Spleen (tissue), 11 donors: ENCODE measurements at regions not wholly inside any gene's neighbourhood (a gene's known extent, or its start where the extent isn't known, plus 50 kb on each side); places are given as distances from the start of the nearest gene placed in this dataset.

Experiments
- DNase-seq: peaks from one replicate; pipeline ENCODE4 v3.0.0-alpha.2; 2020
- H3K27ac ChIP-seq, 8 donors: fragments of 200-600 bp; sonication (generic) in 7 of 8; 1 replicate in 4 of 8; 2 replicates in 4 of 8; pipeline versions ENCODE4 v1.5.0 to v1.8.0; 2016 to 2021; ENCODE audit warnings: inconsistent platforms in 4 of 8, mild to moderate bottlenecking in 4 of 8, moderate library complexity in 1 of 8
- H3K27me3 ChIP-seq, 7 donors: fragments of 200-600 bp; sonication (generic) in 6 of 7; replicated peaks in 1 of 7; 1 replicate in 4 of 7; 2 replicates in 3 of 7; pipeline versions ENCODE4 v1.5.0 to v1.8.0; 2016 to 2021; ENCODE audit warnings: inconsistent platforms in 3 of 7, mild to moderate bottlenecking in 1 of 7
- H3K36me3 ChIP-seq, 6 donors: fragments of 200-600 bp; sonication (generic) in 5 of 6; 1 replicate in 4 of 6; 2 replicates in 2 of 6; pipeline versions ENCODE4 v1.5.0 to v1.8.0; 2016 to 2021; ENCODE audit warnings: inconsistent platforms in 2 of 6
- H3K4me1 ChIP-seq, 6 donors: fragments of 200-600 bp; sonication (generic) in 5 of 6; 1 replicate in 3 of 6; 2 replicates in 3 of 6; pipeline versions ENCODE4 v1.5.0 to v1.8.0; 2016 to 2021; ENCODE audit warnings: inconsistent platforms in 3 of 6
- H3K4me3 ChIP-seq, 8 donors: fragments of 200-600 bp; sonication (generic) in 7 of 8; 1 replicate in 4 of 8; 2 replicates in 4 of 8; pipeline versions ENCODE4 v1.5.0 to v1.8.0; 2016 to 2021; ENCODE audit warnings: inconsistent platforms in 4 of 8, mild to moderate bottlenecking in 4 of 8, moderate library complexity in 2 of 8
- H3K9me3 ChIP-seq, 8 donors: fragments of 200-600 bp; sonication (generic) in 7 of 8; 1 replicate in 4 of 8; 2 replicates in 4 of 8; pipeline versions ENCODE4 v1.5.0 to v1.8.0; 2016 to 2021; ENCODE audit warnings: inconsistent platforms in 4 of 8
- POLR2A ChIP-seq, 3 donors: fragments of 450-650 bp; IDR thresholded peaks; one replicate each; pipeline ENCODE4 v1.5.1; 2017; ENCODE audit warnings: antibody characterized with exemption in 3 of 3, mild to moderate bottlenecking in 1 of 3
- POLR2AphosphoS5 ChIP-seq, 3 donors: sonication (generic); formaldehyde crosslinking; IDR thresholded peaks; one replicate each; pipeline ENCODE4 v1.5.1; 2017; ENCODE audit warnings: antibody characterized with exemption in 3 of 3
- WGBS, 5 donors: extraction: QIAGEN DNeasy Blood & Tissue Kit in 3 of 5; methylation state at CpG; one replicate each; pipeline versions ENCODE4 v1.1.5 to v1.1.7; 2013 to 2018; 5-methylcytosine and 5-hydroxymethylcytosine counted together
- intact Hi-C: fragments of 100-400 bp; cut with DNase I; formaldehyde crosslinking; loops from one replicate; pipeline ENCODE4 v1.15.0; 2023; ENCODE audit warnings: low total_unique reads
- TF ChIP-seq, protein P1 (sequence below), 11 experiments: fragments of 200-600 bp in 7 of 11; fragments of 450-650 bp in 4 of 11; sonication (generic) in 4 of 11; IDR thresholded peaks in 8 of 11; conservative IDR thresholded peaks in 3 of 11; 1 replicate in 7 of 11; 2 replicates in 4 of 11; pipeline versions ENCODE4 v1.4.0 to v1.8.0; 2016 to 2021; ENCODE audit warnings: antibody characterized with exemption in 11 of 11, inconsistent platforms in 4 of 11, mild to moderate bottlenecking in 1 of 11
- donor health status: healthy with polysubstance abuse.
- donor health status: DM: no; HTN: no; CAD: no; lungs with moderate emphysema.
- donor health status: DM: no; HTN: no; CAD: no.
- donor health status: Bipolar disorder and iron deficiency.
- donor health status: healthy.
- donor health status: DM: no; HTN: no; CAD: no.
- donor health status: DM: yes; HTN: yes; CAD: no.

DNA sequence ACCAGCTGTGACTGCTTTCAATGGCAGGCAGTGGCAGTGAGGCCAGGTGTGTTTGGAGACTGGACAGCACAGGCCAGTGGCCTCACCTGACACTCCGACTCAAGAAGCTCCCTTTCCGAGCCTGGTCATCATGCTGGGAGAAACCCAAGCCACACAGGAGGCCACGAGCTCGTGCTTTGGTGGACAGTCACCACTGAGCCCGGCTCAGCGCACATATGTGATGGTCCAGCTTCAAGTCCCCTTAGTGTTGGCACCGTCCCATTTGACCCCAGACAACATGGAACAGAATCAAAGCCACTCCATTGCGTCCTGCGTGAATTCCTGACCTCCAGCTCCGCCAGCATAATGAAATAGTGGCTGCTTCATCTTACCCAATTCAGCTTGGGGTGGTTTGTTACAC lies 64.0 kb upstream of the PPP1R26 start:
- 67 to 84% (median 82%) methylated on average over 10 of the region's 10 CpGs for WGBS, 5 donors
- no peak overlapping the region for H3K27ac ChIP-seq
- peaks cover 0 to 8% (median 6%) of the 10 kb centered on the region in 6 donors for H3K4me1 ChIP-seq
- TF ChIP-seq POLR2A (IDR thresholded peaks at IDR 0.05), result no peak
- TF ChIP-seq, protein P1, sequence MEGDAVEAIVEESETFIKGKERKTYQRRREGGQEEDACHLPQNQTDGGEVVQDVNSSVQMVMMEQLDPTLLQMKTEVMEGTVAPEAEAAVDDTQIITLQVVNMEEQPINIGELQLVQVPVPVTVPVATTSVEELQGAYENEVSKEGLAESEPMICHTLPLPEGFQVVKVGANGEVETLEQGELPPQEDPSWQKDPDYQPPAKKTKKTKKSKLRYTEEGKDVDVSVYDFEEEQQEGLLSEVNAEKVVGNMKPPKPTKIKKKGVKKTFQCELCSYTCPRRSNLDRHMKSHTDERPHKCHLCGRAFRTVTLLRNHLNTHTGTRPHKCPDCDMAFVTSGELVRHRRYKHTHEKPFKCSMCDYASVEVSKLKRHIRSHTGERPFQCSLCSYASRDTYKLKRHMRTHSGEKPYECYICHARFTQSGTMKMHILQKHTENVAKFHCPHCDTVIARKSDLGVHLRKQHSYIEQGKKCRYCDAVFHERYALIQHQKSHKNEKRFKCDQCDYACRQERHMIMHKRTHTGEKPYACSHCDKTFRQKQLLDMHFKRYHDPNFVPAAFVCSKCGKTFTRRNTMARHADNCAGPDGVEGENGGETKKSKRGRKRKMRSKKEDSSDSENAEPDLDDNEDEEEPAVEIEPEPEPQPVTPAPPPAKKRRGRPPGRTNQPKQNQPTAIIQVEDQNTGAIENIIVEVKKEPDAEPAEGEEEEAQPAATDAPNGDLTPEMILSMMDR (IDR thresholded peaks at IDR 0.05 in 8 of 11, conservative IDR thresholded peaks at IDR 0.05 in 3 of 11), result no peak
- TF ChIP-seq POLR2AphosphoS5 (IDR thresholded peaks at IDR 0.05), result no peak
- H3K9me3 ChIP-seq, result no peaks in the 10 kb centered on the region
- no peaks in the 10 kb centered on the region for H3K36me3 ChIP-seq
- H3K27me3 ChIP-seq, result peaks cover 0 to 75% (median 10%) of the 10 kb centered on the region in 7 donors
- no peak for DNase-seq
- no peak overlapping the region for H3K4me3 ChIP-seq
- intact Hi-C loops, result no loop called here

DNA sequence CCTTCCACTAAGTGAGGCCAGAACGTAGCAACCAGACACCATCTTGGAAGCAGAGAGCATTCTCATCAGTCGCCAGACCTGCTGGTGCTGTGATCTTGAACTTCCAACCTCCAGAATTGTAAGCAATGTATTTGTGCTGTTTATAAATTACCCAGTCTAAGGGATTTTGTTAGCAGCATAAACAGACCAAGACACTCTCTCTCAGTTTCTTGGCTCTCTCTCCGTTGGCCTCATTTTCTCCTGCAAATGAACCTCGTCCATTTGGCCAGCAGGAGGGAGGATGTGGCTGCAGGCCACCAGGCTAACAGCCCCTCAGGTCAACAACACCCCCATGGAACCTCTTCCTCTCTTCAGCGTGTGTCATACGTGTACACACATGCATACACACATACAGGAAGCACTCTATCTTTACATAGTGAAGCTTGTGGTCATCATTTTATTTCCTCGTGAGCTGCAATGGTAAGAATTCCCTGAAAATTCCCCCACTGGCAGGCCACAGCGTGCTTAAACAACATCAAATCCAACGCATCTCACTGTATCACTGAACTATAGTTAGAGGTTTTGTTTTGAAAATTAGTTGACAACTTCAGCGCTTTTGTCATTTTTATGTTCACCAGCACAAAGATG lies 62.8 kb upstream of the PPP1R26 start:
- no peak for DNase-seq
- Histone ChIP-seq H3K9me3 (no peaks in the 10 kb centered on the region), H3K4me3 (no peak overlapping the region), H3K27ac (no peak overlapping the region), H3K27me3 (peaks cover 0 to 72% (median 8%) of the 10 kb centered on the region in 7 donors), H3K36me3 (no peaks in the 10 kb centered on the region), H3K4me1 (peaks cover 0 to 8% (median 6%) of the 10 kb centered on the region in 6 donors)
- TF ChIP-seq POLR2A (IDR thresholded peaks at IDR 0.05) (no peak), POLR2AphosphoS5 (IDR thresholded peaks at IDR 0.05) (no peak)
- TF ChIP-seq, protein P1 (IDR thresholded peaks at IDR 0.05 in 8 of 11, conservative IDR thresholded peaks at IDR 0.05 in 3 of 11), result no peak
- 61 to 75% (median 64%) methylated on average over 10 of the region's 10 CpGs for WGBS, 5 donors
- intact Hi-C loops, result no loop called here

DNA sequence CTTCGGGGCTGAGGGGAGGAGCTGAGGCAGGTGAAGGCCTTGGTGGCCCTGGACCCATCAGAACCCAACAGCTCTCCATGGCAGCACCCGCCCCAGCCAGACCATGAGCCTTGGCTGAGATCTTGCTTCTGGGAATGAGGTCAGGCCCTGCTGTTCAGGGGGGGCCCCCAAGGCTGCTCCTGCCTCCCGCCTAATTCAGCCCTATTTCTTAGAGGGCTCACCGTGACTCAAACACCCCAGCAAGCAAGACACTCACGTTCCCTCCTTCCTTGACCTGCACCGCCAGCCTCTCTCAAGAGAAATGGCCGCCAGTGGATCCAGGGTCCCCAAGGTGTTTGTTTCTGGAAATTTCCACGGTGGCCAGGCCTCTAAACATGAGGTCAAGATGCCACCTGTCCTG lies 61.4 kb upstream of the PPP1R26 start:
- Histone ChIP-seq H3K4me3 (no peak overlapping the region), H3K9me3 (peaks cover 0 to 2% (median 0%) of the 10 kb centered on the region in 8 donors), H3K36me3 (no peaks in the 10 kb centered on the region), H3K4me1 (no peaks in the 10 kb centered on the region), H3K27me3 (peaks cover 0 to 67% (median 3%) of the 10 kb centered on the region in 7 donors), H3K27ac (no peak overlapping the region)
- intact Hi-C loops, result no loop called here
- 74 to 90% (median 82%) methylated on average over 7 to 8 of the region's 8 CpGs for WGBS, 5 donors
- TF ChIP-seq POLR2AphosphoS5 (IDR thresholded peaks at IDR 0.05), result no peak
- no peak for TF ChIP-seq POLR2A (IDR thresholded peaks at IDR 0.05)
- TF ChIP-seq, protein P1 (IDR thresholded peaks at IDR 0.05 in 8 of 11, conservative IDR thresholded peaks at IDR 0.05 in 3 of 11), result no peak
- DNase-seq, result no peak

DNA sequence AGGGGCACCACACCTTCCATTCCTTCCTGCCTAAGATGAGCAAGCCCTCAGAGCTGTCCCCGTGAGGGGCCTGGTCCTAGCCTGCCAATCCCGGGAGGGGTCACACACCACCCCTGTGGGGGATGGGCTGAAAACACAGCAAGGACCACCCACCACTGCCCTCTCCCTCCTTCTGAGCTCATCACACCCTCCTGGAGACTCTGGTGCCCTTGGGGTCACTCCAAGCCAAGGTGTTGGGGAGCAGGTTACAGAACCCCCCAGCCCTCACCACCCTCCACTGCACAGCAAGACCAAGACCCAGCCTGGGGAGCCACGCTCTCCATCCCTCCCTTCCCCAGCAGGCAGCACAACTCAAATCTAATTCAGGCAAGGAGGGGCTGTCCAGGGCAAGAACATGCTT lies 60.5 kb upstream of the PPP1R26 start:
- no peaks in the 10 kb centered on the region for H3K36me3 ChIP-seq
- TF ChIP-seq, protein P1 (IDR thresholded peaks at IDR 0.05 in 8 of 11, conservative IDR thresholded peaks at IDR 0.05 in 3 of 11), result no peak
- no peak for TF ChIP-seq POLR2A (IDR thresholded peaks at IDR 0.05)
- TF ChIP-seq POLR2AphosphoS5 (IDR thresholded peaks at IDR 0.05), result no peak
- intact Hi-C loops, result no loop called here
- H3K27me3 ChIP-seq, result peaks cover 0 to 64% (median 0%) of the 10 kb centered on the region in 7 donors
- DNase-seq, result no peak
- peaks cover 0 to 10% (median 4%) of the 10 kb centered on the region in 8 donors for H3K9me3 ChIP-seq
- no peak overlapping the region for H3K27ac ChIP-seq
- 53 to 69% (median 54%) methylated on average over 3 of the region's 3 CpGs for WGBS, 5 donors
- no peak overlapping the region for H3K4me3 ChIP-seq
- no peaks in the 10 kb centered on the region for H3K4me1 ChIP-seq
